Karpas-422 (cell line): ENCODE measurements at regions not wholly inside any gene's neighbourhood (a gene's known extent, or its start where the extent isn't known, plus 50 kb on each side); places are given as distances from the start of the nearest gene placed in this dataset.
"Not testable (repeated sequence)": the region's sequence is repeated elsewhere in the genome, so short reads cannot be mapped to it uniquely, and the experiment has no call there.

ENCODE experiments used
- DNase-seq: peaks from one replicate; pipeline ENCODE4 v3.0.0-alpha.2; 2015
- H2AFZ ChIP-seq: fragments of 200-600 bp; sonication (generic); 2 replicates; pipeline ENCODE4 v1.6.1; 2014; ENCODE audit warnings: antibody characterized with exemption, low read length, mixed read lengths
- H3K27ac ChIP-seq: fragments of 200-600 bp; sonication (generic); 2 replicates; pipeline ENCODE4 v1.5.1; 2014; ENCODE audit warnings: mild to moderate bottlenecking, low read length, moderate library complexity
- H3K27me3 ChIP-seq: fragments of 200-600 bp; sonication (generic); 2 replicates; pipeline ENCODE4 v1.6.1; 2014; ENCODE audit warnings: low read length, mixed read lengths
- H3K36me3 ChIP-seq: fragments of 200-600 bp; sonication (generic); 2 replicates; pipeline ENCODE4 v1.6.1; 2014; ENCODE audit warnings: low read length, mixed read lengths; ENCODE audit not compliant: insufficient read depth
- H3K4me1 ChIP-seq: fragments of 200-600 bp; sonication (generic); 2 replicates; pipeline ENCODE4 v1.6.1; 2014; ENCODE audit warnings: mild to moderate bottlenecking, low read length, mixed read lengths
- H3K4me2 ChIP-seq: fragments of 200-600 bp; sonication (generic); 2 replicates; pipeline ENCODE4 v1.6.1; 2014; ENCODE audit warnings: low read length, low read depth, mild to moderate bottlenecking; ENCODE audit not compliant: poor library complexity, severe bottlenecking
- H3K4me3 ChIP-seq: fragments of 200-600 bp; sonication (generic); 2 replicates; pipeline ENCODE4 v1.5.1; 2014; ENCODE audit warnings: mild to moderate bottlenecking, antibody characterized with exemption, low read length, mixed read lengths
- H3K79me2 ChIP-seq: fragments of 200-600 bp; sonication (generic); 2 replicates; pipeline ENCODE4 v1.6.1; 2014; ENCODE audit warnings: mild to moderate bottlenecking, low read length, mixed read lengths
- H3K9ac ChIP-seq: fragments of 200-600 bp; sonication (generic); 2 replicates; pipeline ENCODE4 v1.6.0; 2014; ENCODE audit warnings: low read length
- H3K9me2 ChIP-seq: fragments of 200-600 bp; sonication (generic), shearing (Covaris generic); replicated peaks from 2 replicates; pipeline ENCODE4 v1.6.0; 2014; ENCODE audit warnings: mild to moderate bottlenecking, low read length, moderate library complexity; ENCODE audit not compliant: insufficient read depth
- H3K9me3 ChIP-seq: fragments of 300-700, 200-600 bp; sonication (generic); 2 replicates; pipeline ENCODE4 v1.6.1; 2014; ENCODE audit warnings: low read length, mixed read lengths
- H4K20me1 ChIP-seq: fragments of 200-600 bp; sonication (generic); 2 replicates; pipeline ENCODE4 v1.6.1; 2014; ENCODE audit warnings: mild to moderate bottlenecking, antibody characterized with exemption, low read length, low read depth; ENCODE audit not compliant: insufficient read depth

DNA sequence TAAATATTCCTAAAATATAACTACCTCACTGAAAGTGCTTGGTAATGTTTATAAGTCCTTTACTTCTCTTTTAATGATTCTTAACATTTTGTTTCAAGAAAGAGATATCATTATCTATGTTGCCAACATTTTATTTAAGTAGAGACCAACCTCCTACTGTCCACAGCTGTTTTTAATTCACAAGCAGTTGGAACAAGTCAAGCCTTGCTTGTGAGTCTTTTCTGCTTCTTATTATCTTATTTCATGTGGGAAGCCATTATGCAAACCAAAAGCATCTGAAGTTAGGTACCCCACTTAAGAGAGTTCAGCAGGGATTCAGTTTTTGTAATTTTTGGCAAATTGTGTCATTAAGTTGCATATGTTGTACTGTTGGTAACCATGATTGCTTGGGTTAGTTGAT, 1714.5 kb downstream of the GRIK2 start:
- Histone ChIP-seq H4K20me1 (no peaks in the 10 kb centered on the region), H3K4me3 (no peak overlapping the region), H3K79me2 (no peaks in the 10 kb centered on the region), H3K4me2 (no peak overlapping the region), H3K9me2 (no peaks in the 10 kb centered on the region), H3K36me3 (no peaks in the 10 kb centered on the region), H3K9ac (no peak overlapping the region), H3K4me1 (no peaks in the 10 kb centered on the region), H3K9me3 (peaks cover 5% of the 10 kb centered on the region; the same call in 1 of the 2 replicates), H2AFZ (no peak overlapping the region), H3K27ac (no peak overlapping the region), H3K27me3 (no peaks in the 10 kb centered on the region)
- DNase-seq: no peak

DNA sequence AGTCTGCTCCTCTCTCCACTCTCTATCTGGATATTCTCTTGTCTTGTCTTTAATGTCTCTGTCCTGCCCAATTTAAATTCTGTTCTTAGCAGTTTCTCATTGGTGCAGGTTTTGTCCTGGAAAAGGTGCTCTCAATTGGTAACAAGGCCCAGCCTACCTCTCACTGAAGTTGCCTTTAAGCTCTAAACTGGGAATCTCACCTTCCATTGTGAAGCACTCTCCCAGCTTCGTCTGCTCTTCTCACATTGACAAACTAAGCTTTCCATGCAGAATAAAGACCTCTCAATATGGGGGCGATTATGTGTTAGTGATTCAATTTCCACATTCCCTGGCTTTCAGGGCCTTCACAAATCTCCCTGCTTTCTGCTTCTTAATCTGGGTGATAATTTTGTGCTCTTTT, 1712.2 kb downstream of the GRIK2 start:
- H4K20me1 ChIP-seq: no peaks in the 10 kb centered on the region
- H3K9me2 ChIP-seq: no peaks in the 10 kb centered on the region
- H3K27ac ChIP-seq: no peak overlapping the region
- DNase-seq: no peak
- H3K36me3 ChIP-seq: no peaks in the 10 kb centered on the region
- H3K79me2 ChIP-seq: no peaks in the 10 kb centered on the region
- no peak overlapping the region for H3K4me3 ChIP-seq
- no peaks in the 10 kb centered on the region for H3K4me1 ChIP-seq
- H3K9me3 ChIP-seq: peaks cover 5% of the 10 kb centered on the region; the same call in 1 of the 2 replicates
- no peak overlapping the region for H3K4me2 ChIP-seq
- no peak overlapping the region for H3K9ac ChIP-seq
- H2AFZ ChIP-seq: no peak overlapping the region
- H3K27me3 ChIP-seq: no peaks in the 10 kb centered on the region

DNA sequence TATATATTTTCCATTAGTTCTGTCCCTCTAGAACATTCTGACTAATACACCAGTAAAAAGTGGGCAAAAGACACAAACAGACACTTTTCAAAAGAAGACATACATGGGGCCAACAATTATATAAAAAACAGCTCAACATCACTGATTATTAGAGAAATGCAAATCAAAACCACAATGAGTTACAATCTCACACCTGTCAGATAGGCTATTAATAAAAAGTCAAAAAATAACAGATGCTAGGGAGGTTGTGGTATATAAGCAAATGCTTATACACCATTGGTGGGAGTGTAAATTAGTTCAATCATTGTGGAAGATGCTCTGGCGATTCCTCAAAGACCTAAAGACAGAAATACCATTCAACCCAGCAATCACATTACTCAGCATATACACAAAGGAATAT, 1707.8 kb downstream of the GRIK2 start:
- no peak overlapping the region for H2AFZ ChIP-seq
- H3K27ac ChIP-seq: no peak overlapping the region
- H3K9me2 ChIP-seq: no peaks in the 10 kb centered on the region
- no peaks in the 10 kb centered on the region; the same call in 1 of the 2 replicates for H3K9me3 ChIP-seq
- no peaks in the 10 kb centered on the region for H3K4me1 ChIP-seq
- no peaks in the 10 kb centered on the region for H3K36me3 ChIP-seq
- H3K4me3 ChIP-seq: no peak overlapping the region
- H3K27me3 ChIP-seq: no peaks in the 10 kb centered on the region
- H3K79me2 ChIP-seq: no peaks in the 10 kb centered on the region
- no peak overlapping the region for H3K4me2 ChIP-seq
- DNase-seq: no peak
- H4K20me1 ChIP-seq: no peaks in the 10 kb centered on the region
- no peak overlapping the region for H3K9ac ChIP-seq

DNA sequence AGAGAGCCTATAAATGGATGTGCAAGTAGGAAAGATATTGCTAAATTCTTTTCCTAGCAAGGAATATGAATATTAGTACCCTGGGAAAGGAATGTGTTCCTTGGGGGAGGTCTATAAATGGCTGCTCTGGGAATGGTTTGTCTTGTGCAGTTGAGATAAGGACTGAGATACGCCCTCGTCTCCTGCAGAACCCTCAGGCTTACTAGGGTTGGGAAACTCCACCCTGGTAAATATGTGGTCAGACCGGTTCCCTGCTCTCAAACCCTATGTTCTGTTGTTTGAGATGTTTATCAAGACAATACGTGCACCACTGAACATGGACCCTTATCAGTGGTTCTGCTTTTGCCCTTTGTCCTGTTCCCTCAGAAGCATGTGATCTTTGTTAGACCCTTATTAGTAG, 1698.9 kb downstream of the GRIK2 start:
- H3K9me2 ChIP-seq, H3K9ac ChIP-seq, H3K79me2 ChIP-seq, H3K9me3 ChIP-seq, H3K4me3 ChIP-seq, H4K20me1 ChIP-seq, H3K27me3 ChIP-seq, H3K4me2 ChIP-seq, DNase-seq, H3K4me1 ChIP-seq, H2AFZ ChIP-seq, H3K27ac ChIP-seq, H3K36me3 ChIP-seq: not testable (repeated sequence)

DNA sequence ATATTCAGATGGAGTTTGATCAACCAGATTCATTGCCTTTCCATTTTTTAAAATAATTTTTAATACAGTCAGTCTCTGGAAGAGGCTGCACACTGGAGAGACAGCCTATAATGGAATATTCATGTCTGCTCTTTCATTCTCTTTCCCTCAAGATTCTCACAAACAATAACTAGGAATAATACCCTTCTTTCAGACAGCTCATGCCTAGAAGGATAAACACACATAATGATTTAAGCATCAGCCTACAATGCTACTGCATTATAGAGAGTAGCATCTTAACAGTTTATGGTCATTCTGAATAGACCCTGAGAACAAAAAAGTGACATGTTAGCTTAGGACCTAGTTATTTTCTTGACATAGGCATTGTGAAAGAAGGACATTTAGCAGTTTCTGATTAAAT, 1692.3 kb downstream of the GRIK2 start:
- H3K36me3 ChIP-seq: no peaks in the 10 kb centered on the region
- no peaks in the 10 kb centered on the region; the same call in 1 of the 2 replicates for H3K9me3 ChIP-seq
- no peak overlapping the region for H3K27ac ChIP-seq
- DNase-seq: no peak
- H3K4me2 ChIP-seq: no peak overlapping the region
- H3K27me3 ChIP-seq: no peaks in the 10 kb centered on the region
- H3K4me1 ChIP-seq: no peaks in the 10 kb centered on the region
- no peak overlapping the region for H3K4me3 ChIP-seq
- H4K20me1 ChIP-seq: no peaks in the 10 kb centered on the region
- no peak overlapping the region for H3K9ac ChIP-seq
- H3K79me2 ChIP-seq: no peaks in the 10 kb centered on the region
- no peaks in the 10 kb centered on the region for H3K9me2 ChIP-seq
- no peak overlapping the region for H2AFZ ChIP-seq

DNA sequence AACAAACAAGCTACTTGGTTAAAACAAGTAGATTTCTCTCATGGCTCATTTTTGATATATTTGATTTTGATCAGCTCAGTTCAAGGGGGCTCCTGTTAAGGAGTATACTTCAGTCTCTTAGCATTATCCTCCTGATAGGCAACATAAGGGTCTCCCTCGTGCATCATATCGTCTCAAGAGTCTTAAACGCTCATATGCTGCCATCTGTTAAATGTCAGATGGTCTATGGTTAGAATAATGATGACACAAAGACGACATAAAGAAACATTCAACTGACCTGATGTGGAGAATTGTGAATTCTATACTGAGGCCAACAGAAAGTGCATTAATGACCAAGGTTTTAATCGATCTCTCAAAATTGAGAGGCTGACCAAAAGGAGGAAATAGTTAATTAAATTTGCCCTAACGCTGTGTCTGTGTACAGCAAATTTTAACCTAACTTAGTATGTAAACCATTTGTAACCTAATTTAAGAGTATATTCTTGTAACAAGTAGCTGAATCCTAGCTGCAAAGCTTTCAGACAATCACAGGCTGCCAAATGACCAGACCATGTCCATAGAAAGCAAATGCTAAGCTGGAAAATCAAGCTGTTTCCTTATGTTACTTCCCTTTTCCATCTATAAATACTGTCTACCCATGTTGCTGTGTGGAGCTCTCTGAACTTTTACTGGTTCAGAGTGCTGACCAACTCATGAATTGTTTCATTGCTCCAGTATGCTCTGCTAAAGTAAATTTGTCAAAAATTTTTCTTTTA, 1688.5 kb downstream of the GRIK2 start:
- H3K9me2 ChIP-seq: no peaks in the 10 kb centered on the region
- no peaks in the 10 kb centered on the region for H4K20me1 ChIP-seq
- no peaks in the 10 kb centered on the region for H3K27me3 ChIP-seq
- H3K79me2 ChIP-seq: no peaks in the 10 kb centered on the region
- H3K9me3 ChIP-seq: no peaks in the 10 kb centered on the region; the same call in 1 of the 2 replicates
- no peak for DNase-seq
- no peak overlapping the region for H3K9ac ChIP-seq
- no peak overlapping the region for H3K27ac ChIP-seq
- H3K4me1 ChIP-seq: no peaks in the 10 kb centered on the region
- no peak overlapping the region for H3K4me3 ChIP-seq
- no peak overlapping the region for H3K4me2 ChIP-seq
- no peak overlapping the region for H2AFZ ChIP-seq
- H3K36me3 ChIP-seq: no peaks in the 10 kb centered on the region

DNA sequence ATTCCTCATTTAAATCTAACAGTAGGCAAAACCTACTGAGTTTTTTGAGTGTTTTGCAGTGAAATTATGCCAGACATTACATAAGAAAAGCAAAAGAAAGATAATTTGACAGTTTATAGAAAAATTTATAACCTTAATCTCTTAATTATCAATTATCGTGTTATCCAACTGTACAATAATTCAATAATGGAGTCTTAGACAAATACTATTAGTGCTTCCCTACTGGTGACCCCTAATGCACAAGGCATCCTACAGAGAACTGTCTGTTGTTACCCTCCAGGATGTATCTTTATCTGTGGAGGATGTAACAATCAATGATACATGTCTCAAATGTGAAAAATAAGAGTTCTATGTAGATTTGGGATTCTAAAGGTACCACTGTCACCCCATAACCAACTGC, 1687.6 kb downstream of the GRIK2 start:
- DNase-seq: no peak
- no peaks in the 10 kb centered on the region for H3K9me2 ChIP-seq
- H3K36me3 ChIP-seq: no peaks in the 10 kb centered on the region
- no peaks in the 10 kb centered on the region for H3K4me1 ChIP-seq
- H3K9ac ChIP-seq: no peak overlapping the region
- no peaks in the 10 kb centered on the region for H3K27me3 ChIP-seq
- H3K27ac ChIP-seq: no peak overlapping the region
- H3K79me2 ChIP-seq: no peaks in the 10 kb centered on the region
- H2AFZ ChIP-seq: no peak overlapping the region
- no peaks in the 10 kb centered on the region for H4K20me1 ChIP-seq
- no peak overlapping the region for H3K4me3 ChIP-seq
- no peak overlapping the region for H3K4me2 ChIP-seq
- no peaks in the 10 kb centered on the region; the same call in 1 of the 2 replicates for H3K9me3 ChIP-seq

DNA sequence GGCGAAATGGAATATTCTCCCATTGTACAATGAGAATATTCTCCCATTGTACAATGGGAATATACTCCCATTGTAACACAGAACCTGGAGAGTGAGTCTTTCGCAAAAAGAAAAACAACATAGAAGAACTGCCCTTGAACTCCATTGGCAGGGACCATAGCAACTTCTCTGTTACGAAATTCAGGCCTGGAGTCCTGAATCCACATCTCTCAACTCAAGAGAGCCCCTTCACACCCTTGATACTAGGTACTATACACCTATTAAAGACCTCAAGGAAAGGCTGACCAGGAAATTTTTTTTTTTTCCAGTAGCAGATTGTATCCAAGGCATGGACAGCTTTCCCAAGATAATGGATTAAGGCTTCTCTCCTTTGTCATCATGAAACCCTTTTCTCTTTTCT, 1687.0 kb downstream of the GRIK2 start:
- Histone ChIP-seq H3K36me3 (no peaks in the 10 kb centered on the region), H3K4me2 (no peak overlapping the region), H3K79me2 (no peaks in the 10 kb centered on the region), H3K9ac (no peak overlapping the region), H3K4me1 (no peaks in the 10 kb centered on the region), H4K20me1 (no peaks in the 10 kb centered on the region), H2AFZ (no peak overlapping the region), H3K27me3 (no peaks in the 10 kb centered on the region), H3K4me3 (no peak overlapping the region), H3K9me2 (no peaks in the 10 kb centered on the region), H3K27ac (no peak overlapping the region), H3K9me3 (no peaks in the 10 kb centered on the region; the same call in 1 of the 2 replicates)
- no peak for DNase-seq
